ENCODE measurements at regions not wholly inside any gene's neighbourhood (a gene's known extent, or its start where the extent isn't known, plus 50 kb on each side); places are given as distances from the start of the nearest gene placed in this dataset.
"Not testable (repeated sequence)": the region's sequence is repeated elsewhere in the genome, so short reads cannot be mapped to it uniquely, and the experiment has no call there.

- DNase-seq (ENCODE audit: low read depth, low spot score), result no peak
These were observed 168.0 kb downstream of the RPIA start for GRCh38 chr2:88859461-88859860.

GRCh38 chr2:88860421-88861075 is 169.1 kb downstream of the RPIA start:
- DNase-seq (ENCODE audit: low read depth, low spot score), result no peak

- DNase-seq (ENCODE audit: low read depth, low spot score), result no peak
These were observed 174.4 kb downstream of the RPIA start for GRCh38 chr2:88865801-88866371.

- peak; percentile 6 for DNase-seq (ENCODE audit: low read depth, low spot score)
These were observed 175.3 kb downstream of the RPIA start for GRCh38 chr2:88866756-88867155.

GRCh38 chr2:88868861-88869260 is 177.4 kb downstream of the RPIA start:
- no peak for DNase-seq (ENCODE audit: low read depth, low spot score)

GRCh38 chr2:88870267-88870839 is 178.9 kb downstream of the RPIA start:
- DNase-seq (ENCODE audit: low read depth, low spot score), result no peak

- no peak for DNase-seq (ENCODE audit: low read depth, low spot score)
These were observed 179.9 kb downstream of the RPIA start for GRCh38 chr2:88871336-88871735.

GRCh38 chr2:88873620-88874019 is 182.1 kb downstream of the RPIA start:
- no peak for DNase-seq (ENCODE audit: low read depth, low spot score)

GRCh38 chr2:88874063-88874657 is 182.7 kb downstream of the RPIA start:
- no peak for DNase-seq (ENCODE audit: low read depth, low spot score)

- DNase-seq (ENCODE audit: low read depth, low spot score), result no peak
These were observed 184.3 kb downstream of the RPIA start for GRCh38 chr2:88875736-88876135.

- DNase-seq (ENCODE audit: low read depth, low spot score), result peak; percentile 41
These were observed 189.0 kb downstream of the RPIA start for GRCh38 chr2:88880441-88880953.

GRCh38 chr2:88885275-88885674 is 193.8 kb downstream of the RPIA start:
- no peak for DNase-seq (ENCODE audit: low read depth, low spot score)

GRCh38 chr2:88885679-88886416 is 194.4 kb downstream of the RPIA start:
- DNase-seq (ENCODE audit: low read depth, low spot score), result no peak

- not testable (repeated sequence) for DNase-seq (ENCODE audit: low read depth, low spot score)
These were observed 196.0 kb downstream of the RPIA start for GRCh38 chr2:88887466-88887865.

GRCh38 chr2:88892207-88892606 is 200.7 kb downstream of the RPIA start:
- no peak for DNase-seq (ENCODE audit: low read depth, low spot score)

- no peak for DNase-seq (ENCODE audit: low read depth, low spot score)
These were observed 201.3 kb downstream of the RPIA start for GRCh38 chr2:88892788-88893187.

GRCh38 chr2:88896971-88897370 is 205.5 kb downstream of the RPIA start:
- no peak for DNase-seq (ENCODE audit: low read depth, low spot score)

GRCh38 chr2:88897715-88898114 is 206.2 kb downstream of the RPIA start:
- DNase-seq (ENCODE audit: low read depth, low spot score), result no peak

GRCh38 chr2:88903749-88904353 is 212.4 kb downstream of the RPIA start:
- peak; percentile 34 for DNase-seq (ENCODE audit: low read depth, low spot score)

- DNase-seq (ENCODE audit: low read depth, low spot score), result no peak
These were observed 221.8 kb downstream of the RPIA start for GRCh38 chr2:88913280-88913679.

- DNase-seq (ENCODE audit: low read depth, low spot score), result no peak
These were observed 227.7 kb downstream of the RPIA start for GRCh38 chr2:88919087-88919738.
